H9 (cell line): ENCODE measurements at regions not wholly inside any gene's neighbourhood (a gene's known extent, or its start where the extent isn't known, plus 50 kb on each side); places are given as distances from the start of the nearest gene placed in this dataset.

Experiments used
- DNase-seq: peaks from one replicate; pipeline ENCODE4 v3.0.0-alpha.2; 2017
- H2AFZ ChIP-seq: one replicate; pipeline ENCODE4 v1.6.1; 2013; ENCODE audit warnings: mild to moderate bottlenecking, low read length, control low read depth, moderate library complexity
- H2AK5ac ChIP-seq: 2 replicates; pipeline ENCODE4 v1.6.1; 2013; ENCODE audit warnings: low read length, control low read depth, mixed read lengths; ENCODE audit not compliant: insufficient read length
- H2BK120ac ChIP-seq: one replicate; pipeline ENCODE4 v1.6.1; 2013; ENCODE audit warnings: low read depth, mild to moderate bottlenecking, low read length, control low read depth, inconsistent platforms; ENCODE audit not compliant: poor library complexity, severe bottlenecking
- H2BK12ac ChIP-seq: 2 replicates; pipeline ENCODE4 v1.6.1; 2013; ENCODE audit warnings: low read length, control low read depth, mixed read lengths, low read depth; ENCODE audit not compliant: insufficient read length
- H2BK15ac ChIP-seq: 2 replicates; pipeline ENCODE4 v1.6.1; 2013; ENCODE audit warnings: low read depth, low read length, control low read depth
- H2BK20ac ChIP-seq: one replicate; pipeline ENCODE4 v1.6.1; 2013; ENCODE audit warnings: low read depth, mild to moderate bottlenecking, low read length, control low read depth, inconsistent platforms; ENCODE audit not compliant: poor library complexity, severe bottlenecking
- H2BK5ac ChIP-seq: 2 replicates; pipeline ENCODE4 v1.6.1; 2013; ENCODE audit warnings: low read length, control low read depth, mixed read lengths; ENCODE audit not compliant: insufficient read length
- H3K14ac ChIP-seq: 2 replicates; pipeline ENCODE4 v1.6.1; 2013; ENCODE audit warnings: low read length, control low read depth; ENCODE audit not compliant: insufficient read depth
- H3K18ac ChIP-seq: 2 replicates; pipeline ENCODE4 v1.6.1; 2013; ENCODE audit warnings: low read depth, mild to moderate bottlenecking, mixed read lengths, low read length, control low read depth; ENCODE audit not compliant: insufficient read length
- H3K23ac ChIP-seq: 2 replicates; pipeline ENCODE4 v1.6.1; 2013; ENCODE audit warnings: low read length, control low read depth, mixed read lengths, low read depth; ENCODE audit not compliant: insufficient read length
- H3K23me2 ChIP-seq: 2 replicates; pipeline ENCODE4 v1.6.1; 2013; ENCODE audit warnings: low read depth, mild to moderate bottlenecking, mixed read lengths, low read length, control low read depth; ENCODE audit not compliant: insufficient read length, poor library complexity, severe bottlenecking
- H3K27ac ChIP-seq: 2 replicates; pipeline ENCODE4 v1.5.1; 2013; ENCODE audit warnings: low read length, control low read depth, mixed read lengths, low read depth; ENCODE audit not compliant: insufficient read length
- H3K27me3 ChIP-seq: 2 replicates; pipeline ENCODE4 v1.6.1; 2013; ENCODE audit warnings: low read length, control low read depth, inconsistent platforms; ENCODE audit not compliant: insufficient read depth
- H3K4ac ChIP-seq: 2 replicates; pipeline ENCODE4 v1.6.1; 2013; ENCODE audit warnings: low read depth, mild to moderate bottlenecking, control low read depth, inconsistent platforms, low read length, moderate library complexity
- H3K4me1 ChIP-seq: 2 replicates; pipeline ENCODE4 v1.6.1; 2013; ENCODE audit warnings: low read length, control low read depth, inconsistent platforms; ENCODE audit not compliant: insufficient read depth
- H3K4me2 ChIP-seq: 2 replicates; pipeline ENCODE4 v1.6.1; 2013; ENCODE audit warnings: low read length, control low read depth, mixed read lengths; ENCODE audit not compliant: insufficient read length, insufficient read depth
- H3K56ac ChIP-seq: 2 replicates; pipeline ENCODE4 v1.6.1; 2013; ENCODE audit warnings: low read depth, mild to moderate bottlenecking, mixed read lengths, low read length, control low read depth; ENCODE audit not compliant: insufficient read length
- H3K79me1 ChIP-seq: 2 replicates; pipeline ENCODE4 v1.6.1; 2013; ENCODE audit warnings: low read depth, mild to moderate bottlenecking, moderate library complexity, low read length, control low read depth, inconsistent platforms; ENCODE audit not compliant: insufficient read depth, poor library complexity, severe bottlenecking
- H3K79me2 ChIP-seq: 2 replicates; pipeline ENCODE4 v1.6.1; 2013; ENCODE audit warnings: low read length, control low read depth, inconsistent platforms; ENCODE audit not compliant: insufficient read depth
- H3K9ac ChIP-seq: 2 replicates; pipeline ENCODE4 v1.6.1; 2013; ENCODE audit warnings: low read length, control low read depth, mixed read lengths; ENCODE audit not compliant: insufficient read length; ENCODE audit errors: extremely low read depth
- H3K9me3 ChIP-seq: one replicate; pipeline ENCODE4 v1.6.1; 2013; ENCODE audit warnings: low read depth, low read length, inconsistent platforms; ENCODE audit not compliant: control insufficient read depth
- H3T11ph ChIP-seq: one replicate; pipeline ENCODE4 v1.6.1; 2013; ENCODE audit warnings: mild to moderate bottlenecking, low read length, control low read depth, inconsistent platforms
- H4K20me1 ChIP-seq: one replicate; pipeline ENCODE4 v1.6.1; 2013; ENCODE audit not compliant: control insufficient read depth, insufficient read length, insufficient read depth
- H4K5ac ChIP-seq: 2 replicates; pipeline ENCODE4 v1.6.1; 2013; ENCODE audit warnings: low read depth, mild to moderate bottlenecking, mixed read lengths, low read length, control low read depth; ENCODE audit not compliant: insufficient read length
- H4K8ac ChIP-seq: replicated peaks from 2 replicates; pipeline ENCODE4 v1.6.1; 2013; ENCODE audit warnings: low read length, control low read depth, mixed read lengths, low read depth; ENCODE audit not compliant: insufficient read length
- H4K91ac ChIP-seq: 2 replicates; pipeline ENCODE4 v1.6.1; 2013; ENCODE audit warnings: low read depth, mild to moderate bottlenecking, moderate library complexity, mixed read lengths, low read length, control low read depth; ENCODE audit not compliant: insufficient read length
- H3K27ac Mint-ChIP-seq, 3 experiments: 2 replicates in 2 of 3; 3 replicates in 1 of 3; pipeline ENCODE4 v1.8.0; 2020 to 2021; ENCODE audit warnings: mixed read lengths in 3 of 3, mild to moderate bottlenecking in 1 of 3, moderate library complexity in 1 of 3
- H3K27me3 Mint-ChIP-seq: 2 replicates; pipeline ENCODE4 v1.8.0; 2021; ENCODE audit warnings: low read depth, mild to moderate bottlenecking, moderate library complexity, mixed read lengths
- H3K36me3 Mint-ChIP-seq, 3 experiments: 2 replicates in 2 of 3; 3 replicates in 1 of 3; pipeline ENCODE4 v1.8.0; 2020 to 2021; ENCODE audit warnings: low read depth in 3 of 3, mixed read lengths in 3 of 3; ENCODE audit not compliant: insufficient read depth in 1 of 3
- H3K4me1 Mint-ChIP-seq, 2 experiments: 2 replicates each; pipeline ENCODE4 v1.8.0; 2020; ENCODE audit warnings: mixed read lengths in 2 of 2
- H3K4me3 Mint-ChIP-seq, 2 experiments: 2 replicates in 1 of 2; 3 replicates in 1 of 2; pipeline ENCODE4 v1.8.0; 2020 to 2021; ENCODE audit warnings: mild to moderate bottlenecking in 2 of 2, mixed read lengths in 2 of 2, moderate library complexity in 1 of 2
- H3K9me3 Mint-ChIP-seq, 2 experiments: 2 replicates in 1 of 2; 3 replicates in 1 of 2; pipeline ENCODE4 v1.8.0; 2020; ENCODE audit warnings: mild to moderate bottlenecking in 2 of 2, mixed read lengths in 2 of 2, moderate library complexity in 1 of 2
- WGBS: extraction: QIAGEN DNeasy Blood & Tissue Kit; methylation state at CpG from one replicate; pipeline ENCODE4 v1.1.7; 2013; ENCODE audit warnings: missing lambda C conversion rate, low lambda C conversion rate, mixed read lengths; ENCODE audit not compliant: insufficient read length; ENCODE audit errors: extremely low coverage; 5-methylcytosine and 5-hydroxymethylcytosine counted together
- TF ChIP-seq, protein P1 (sequence below): fragments of 200-600 bp; sonication (generic); conservative IDR thresholded peaks from 3 replicates; pipeline ENCODE4 v1.8.0; 2021; ENCODE audit warnings: antibody characterized with exemption, mild to moderate bottlenecking

- Histone ChIP-seq H3K56ac (no peak overlapping the region), H3K4ac (no peak overlapping the region), H3K4me1 (no peaks in the 10 kb centered on the region), H4K8ac (no peak overlapping the region), H3K9ac (no peak overlapping the region), H2BK20ac (no peak overlapping the region), H3K27ac (no peak overlapping the region), H2BK15ac (no peak overlapping the region), H2BK120ac (no peak overlapping the region), H2BK5ac (no peak overlapping the region), H3K4me2 (no peak overlapping the region), H3K79me2 (no peaks in the 10 kb centered on the region), H3K9me3 (no peaks in the 10 kb centered on the region), H2AK5ac (no peak overlapping the region), H3K27me3 (no peaks in the 10 kb centered on the region), H3K79me1 (no peaks in the 10 kb centered on the region), H3K18ac (no peak overlapping the region), H3K23ac (no peak overlapping the region), H3T11ph (no peak overlapping the region), H3K23me2 (no peaks in the 10 kb centered on the region), H2AFZ (no peak overlapping the region), H4K20me1 (no peaks in the 10 kb centered on the region), H4K91ac (no peak overlapping the region), H4K5ac (no peak overlapping the region), H2BK12ac (no peak overlapping the region), H3K14ac (no peak overlapping the region)
- H3K27ac Mint-ChIP-seq = no peak overlapping the region
- no peaks in the 10 kb centered on the region; a peak in 1 of 7 replicates for H3K36me3 Mint-ChIP-seq
- H3K4me3 Mint-ChIP-seq = no peak overlapping the region
- no peaks in the 10 kb centered on the region for H3K4me1 Mint-ChIP-seq
- H3K9me3 Mint-ChIP-seq = no peaks in the 10 kb centered on the region
- WGBS = 100% methylated on average over 1 of the region's 1 CpG
- no peak for DNase-seq
- no peaks in the 10 kb centered on the region for H3K27me3 Mint-ChIP-seq
- TF ChIP-seq, protein P1, sequence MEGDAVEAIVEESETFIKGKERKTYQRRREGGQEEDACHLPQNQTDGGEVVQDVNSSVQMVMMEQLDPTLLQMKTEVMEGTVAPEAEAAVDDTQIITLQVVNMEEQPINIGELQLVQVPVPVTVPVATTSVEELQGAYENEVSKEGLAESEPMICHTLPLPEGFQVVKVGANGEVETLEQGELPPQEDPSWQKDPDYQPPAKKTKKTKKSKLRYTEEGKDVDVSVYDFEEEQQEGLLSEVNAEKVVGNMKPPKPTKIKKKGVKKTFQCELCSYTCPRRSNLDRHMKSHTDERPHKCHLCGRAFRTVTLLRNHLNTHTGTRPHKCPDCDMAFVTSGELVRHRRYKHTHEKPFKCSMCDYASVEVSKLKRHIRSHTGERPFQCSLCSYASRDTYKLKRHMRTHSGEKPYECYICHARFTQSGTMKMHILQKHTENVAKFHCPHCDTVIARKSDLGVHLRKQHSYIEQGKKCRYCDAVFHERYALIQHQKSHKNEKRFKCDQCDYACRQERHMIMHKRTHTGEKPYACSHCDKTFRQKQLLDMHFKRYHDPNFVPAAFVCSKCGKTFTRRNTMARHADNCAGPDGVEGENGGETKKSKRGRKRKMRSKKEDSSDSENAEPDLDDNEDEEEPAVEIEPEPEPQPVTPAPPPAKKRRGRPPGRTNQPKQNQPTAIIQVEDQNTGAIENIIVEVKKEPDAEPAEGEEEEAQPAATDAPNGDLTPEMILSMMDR = no peak
Observed at GRCh38 chr2:125243074-125243473, 1218.0 kb downstream of the CNTNAP5 start.
